ENCODE measurements at regions not wholly inside any gene's neighbourhood (a gene's known extent, or its start where the extent isn't known, plus 50 kb on each side); places are given as distances from the start of the nearest gene placed in this dataset.

- Histone ChIP-seq H3K4me1 (ENCODE audit: insufficient read depth, low read length, poor library complexity, severe bottlenecking) (no peaks in the 10 kb centered on the region), H3K4me2 (ENCODE audit: low read depth, low read length, poor library complexity, severe bottlenecking) (no peak overlapping the region), H3K27me3 (ENCODE audit: insufficient read depth, low read length, poor library complexity, severe bottlenecking) (no peaks in the 10 kb centered on the region), H4K20me1 (ENCODE audit: insufficient read depth, low read length, poor library complexity, severe bottlenecking) (no peaks in the 10 kb centered on the region), H3K36me3 (ENCODE audit: insufficient read depth, low read length) (no peaks in the 10 kb centered on the region), H3K9me2 (replicated peaks; ENCODE audit: low read depth, low read length) (no peaks in the 10 kb centered on the region), H3F3A (ENCODE audit: low read depth) (no peaks in the 10 kb centered on the region), H3K9ac (ENCODE audit: low read depth, low read length, poor library complexity, severe bottlenecking) (no peak overlapping the region), H2AFZ (ENCODE audit: low read length) (no peak overlapping the region), H3K4me3 (ENCODE audit: low read length, poor library complexity, severe bottlenecking) (no peak overlapping the region), H3K79me2 (ENCODE audit: insufficient read depth, low read length) (no peaks in the 10 kb centered on the region), H3K9me3 (ENCODE audit: insufficient read depth, low read depth, low read length) (no peaks in the 10 kb centered on the region)
- TF ChIP-seq CTCF (conservative IDR thresholded peaks at IDR 0.05; ENCODE audit: low read length) (no peak), EZH2phosphoT487 (IDR thresholded peaks at IDR 0.05; ENCODE audit: borderline replicate concordance) (no peak)
Measured at GRCh38 chr11:104524254-104524653, 360.3 kb upstream of the PDGFD start.

GRCh38 chr11:104523611-104524010 lies 359.7 kb upstream of the PDGFD start:
- Histone ChIP-seq H3K27me3 (ENCODE audit: insufficient read depth, low read length, poor library complexity, severe bottlenecking) (no peaks in the 10 kb centered on the region), H3F3A (ENCODE audit: low read depth) (no peaks in the 10 kb centered on the region), H3K4me2 (ENCODE audit: low read depth, low read length, poor library complexity, severe bottlenecking) (no peak overlapping the region), H3K9ac (ENCODE audit: low read depth, low read length, poor library complexity, severe bottlenecking) (no peak overlapping the region), H3K79me2 (ENCODE audit: insufficient read depth, low read length) (no peaks in the 10 kb centered on the region), H3K9me3 (ENCODE audit: insufficient read depth, low read depth, low read length) (no peaks in the 10 kb centered on the region), H3K4me1 (ENCODE audit: insufficient read depth, low read length, poor library complexity, severe bottlenecking) (no peaks in the 10 kb centered on the region), H3K9me2 (replicated peaks; ENCODE audit: low read depth, low read length) (no peaks in the 10 kb centered on the region), H4K20me1 (ENCODE audit: insufficient read depth, low read length, poor library complexity, severe bottlenecking) (no peaks in the 10 kb centered on the region), H2AFZ (ENCODE audit: low read length) (no peak overlapping the region), H3K4me3 (ENCODE audit: low read length, poor library complexity, severe bottlenecking) (no peak overlapping the region), H3K36me3 (ENCODE audit: insufficient read depth, low read length) (no peaks in the 10 kb centered on the region)
- TF ChIP-seq EZH2phosphoT487 (IDR thresholded peaks at IDR 0.05; ENCODE audit: borderline replicate concordance) (no peak), CTCF (conservative IDR thresholded peaks at IDR 0.05; ENCODE audit: low read length) (no peak)

DNA sequence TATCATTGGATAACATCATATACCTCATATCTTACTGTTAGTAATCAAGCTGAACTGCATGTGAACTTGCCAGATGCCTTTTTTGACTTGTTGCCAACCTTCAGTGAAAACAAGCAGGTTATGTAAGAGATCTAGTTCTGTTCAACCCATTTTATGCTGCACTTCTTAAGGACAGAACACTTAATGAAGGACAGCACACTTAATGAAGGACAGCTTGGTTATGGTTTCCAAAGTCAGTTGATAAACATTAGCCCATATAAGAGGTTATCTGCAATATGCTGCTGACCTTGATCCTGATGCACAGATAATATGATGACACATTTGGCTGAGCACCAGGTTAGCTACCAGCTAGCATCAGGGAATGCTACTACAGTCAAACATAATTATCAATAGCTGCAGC lies 358.7 kb upstream of the PDGFD start:
- Histone ChIP-seq H3K27me3 (ENCODE audit: insufficient read depth, low read length, poor library complexity, severe bottlenecking) (no peaks in the 10 kb centered on the region), H3K79me2 (ENCODE audit: insufficient read depth, low read length) (no peaks in the 10 kb centered on the region), H3K9me3 (ENCODE audit: insufficient read depth, low read depth, low read length) (no peaks in the 10 kb centered on the region), H3K36me3 (ENCODE audit: insufficient read depth, low read length) (no peaks in the 10 kb centered on the region), H3K4me3 (ENCODE audit: low read length, poor library complexity, severe bottlenecking) (no peak overlapping the region), H3K4me1 (ENCODE audit: insufficient read depth, low read length, poor library complexity, severe bottlenecking) (no peaks in the 10 kb centered on the region), H2AFZ (ENCODE audit: low read length) (no peak overlapping the region), H3K9ac (ENCODE audit: low read depth, low read length, poor library complexity, severe bottlenecking) (no peak overlapping the region), H3F3A (ENCODE audit: low read depth) (no peaks in the 10 kb centered on the region), H4K20me1 (ENCODE audit: insufficient read depth, low read length, poor library complexity, severe bottlenecking) (no peaks in the 10 kb centered on the region), H3K9me2 (replicated peaks; ENCODE audit: low read depth, low read length) (no peaks in the 10 kb centered on the region), H3K4me2 (ENCODE audit: low read depth, low read length, poor library complexity, severe bottlenecking) (no peak overlapping the region)
- TF ChIP-seq EZH2phosphoT487 (IDR thresholded peaks at IDR 0.05; ENCODE audit: borderline replicate concordance) (no peak), CTCF (conservative IDR thresholded peaks at IDR 0.05; ENCODE audit: low read length) (no peak)

All from Loucy (cell line).